Aorta (tissue), 5 donors: ENCODE measurements at regions not wholly inside any gene's neighbourhood (a gene's known extent, or its start where the extent isn't known, plus 50 kb on each side); places are given as distances from the start of the nearest gene placed in this dataset.
A peak's percentile ranks its signal among the peaks of the same experiment; 100 is the strongest.

Experiments used
- ATAC-seq: fragments of 200-7000 bp; cut with Tn5 transposase; one replicate; pipeline ENCODE4 v1.9.1; 2022; ENCODE audit warnings: moderate library complexity; ENCODE audit not compliant: low FRiP score
- DNase-seq, 2 donors: peaks; one replicate each; pipeline ENCODE4 v3.0.0-alpha.2; 2020
- H3K27ac ChIP-seq, 2 donors: one replicate each; pipeline ENCODE4 v1.5.1; 2013; ENCODE audit warnings: low read length in 2 of 2, mild to moderate bottlenecking in 2 of 2, moderate library complexity in 2 of 2, control low read depth in 1 of 2, inconsistent platforms in 1 of 2, low read depth in 1 of 2
- H3K27me3 ChIP-seq, 2 donors: one replicate each; pipeline ENCODE4 v1.6.1; 2013; ENCODE audit warnings: control low read depth in 1 of 2, low read length in 1 of 2, mild to moderate bottlenecking in 1 of 2, moderate library complexity in 1 of 2; ENCODE audit not compliant: insufficient read depth in 2 of 2, control insufficient read depth in 1 of 2
- H3K36me3 ChIP-seq, 2 donors: one replicate each; pipeline ENCODE4 v1.6.1; 2013; ENCODE audit warnings: control low read depth in 1 of 2, low read length in 1 of 2, mild to moderate bottlenecking in 1 of 2; ENCODE audit not compliant: insufficient read depth in 2 of 2, control insufficient read depth in 1 of 2
- H3K4me1 ChIP-seq, 2 donors: one replicate each; pipeline ENCODE4 v1.6.1; 2013; ENCODE audit warnings: low read length in 2 of 2, control low read depth in 1 of 2, mild to moderate bottlenecking in 1 of 2, moderate library complexity in 1 of 2; ENCODE audit not compliant: insufficient read depth in 2 of 2, control insufficient read depth in 1 of 2
- H3K4me3 ChIP-seq, 2 donors: one replicate each; pipeline ENCODE4 v1.5.1; 2013; ENCODE audit warnings: low read length in 2 of 2, control low read depth in 1 of 2, mild to moderate bottlenecking in 1 of 2
- H3K9me3 ChIP-seq: one replicate; pipeline ENCODE4 v1.6.1; 2013; ENCODE audit warnings: mild to moderate bottlenecking, low read length; ENCODE audit not compliant: control insufficient read depth
- WGBS, 2 donors: extraction: QIAGEN DNeasy Blood & Tissue Kit; methylation state at CpG; one replicate each; pipeline ENCODE4 v1.1.7; 2013; 5-methylcytosine and 5-hydroxymethylcytosine counted together
- intact Hi-C, 2 donors: fragments of 100-400 bp; cut with DNase I; formaldehyde crosslinking; loops; one replicate each; pipeline versions ENCODE4 v1.14.2 to v1.15.0; 2022
- donor health status: healthy with polysubstance abuse.
- donor health status: Bipolar disorder and iron deficiency.
- donor health status: DM: no; HTN: no; CAD: no.
- donor health status: DM: no; HTN: no; CAD: no.
- donor health status: DM: yes; HTN: yes; CAD: no.

- H3K27me3 ChIP-seq = no peaks in the 10 kb centered on the region
- no peaks in the 10 kb centered on the region for H3K9me3 ChIP-seq
- 52 to 59% methylated on average over 8 of the region's 8 CpGs for WGBS, 2 donors
- H3K27ac ChIP-seq = no peak overlapping the region
- H3K36me3 ChIP-seq = no peaks in the 10 kb centered on the region
- H3K4me3 ChIP-seq = no peak overlapping the region
- ATAC-seq = no peak
- intact Hi-C loops = no loop called here
- H3K4me1 ChIP-seq = no peaks in the 10 kb centered on the region
- DNase-seq = no peak
Observed at GRCh38 chr1:239717097-239717917, 330.9 kb downstream of the CHRM3 start.

- DNase-seq (no peak), ATAC-seq (no peak)
- Histone ChIP-seq H3K27me3 (no peaks in the 10 kb centered on the region), H3K36me3 (no peaks in the 10 kb centered on the region), H3K27ac (no peak overlapping the region), H3K4me1 (no peaks in the 10 kb centered on the region), H3K4me3 (no peak overlapping the region), H3K9me3 (no peaks in the 10 kb centered on the region)
- intact Hi-C loops = no loop called here
- 65 to 71% methylated on average over 1 of the region's 1 CpG for WGBS, 2 donors
Observed at GRCh38 chr1:239717918-239718184, 331.5 kb downstream of the CHRM3 start.

- H3K27ac ChIP-seq = no peak overlapping the region
- WGBS, 2 donors = 91 to 96% methylated on average over 1 of the region's 1 CpG
- H3K9me3 ChIP-seq = no peaks in the 10 kb centered on the region
- ATAC-seq = peak; percentile 11
- no peaks in the 10 kb centered on the region for H3K4me1 ChIP-seq
- no peaks in the 10 kb centered on the region for H3K27me3 ChIP-seq
- no peak overlapping the region for H3K4me3 ChIP-seq
- H3K36me3 ChIP-seq = no peaks in the 10 kb centered on the region
- intact Hi-C loops = no loop called here
- no peak for DNase-seq
Observed at GRCh38 chr1:239718571-239718970, 332.2 kb downstream of the CHRM3 start.

- 69 to 71% methylated on average over 6 of the region's 6 CpGs for WGBS, 2 donors
- no peaks in the 10 kb centered on the region for H3K4me1 ChIP-seq
Observed at GRCh38 chr1:239718997-239719628, 332.7 kb downstream of the CHRM3 start.

GRCh38 chr1:239719642-239720258 is 333.4 kb downstream of the CHRM3 start:
- DNase-seq (no peak), ATAC-seq (no peak)
- no peaks in the 10 kb centered on the region for H3K27me3 ChIP-seq
- no peaks in the 10 kb centered on the region for H3K9me3 ChIP-seq
- no peaks in the 10 kb centered on the region for H3K4me1 ChIP-seq
- no peak overlapping the region for H3K27ac ChIP-seq
- H3K4me3 ChIP-seq = no peak overlapping the region
- H3K36me3 ChIP-seq = no peaks in the 10 kb centered on the region
- intact Hi-C loops = no loop called here
- 71 to 75% methylated on average over 11 of the region's 11 CpGs for WGBS, 2 donors

More at GRCh38 chr1:239718997-239719628, 332.7 kb downstream of the CHRM3 start:
- H3K36me3 ChIP-seq = no peaks in the 10 kb centered on the region
- intact Hi-C loops = no loop called here
- H3K4me3 ChIP-seq = no peak overlapping the region
- no peaks in the 10 kb centered on the region for H3K9me3 ChIP-seq
- no peaks in the 10 kb centered on the region for H3K27me3 ChIP-seq
- H3K27ac ChIP-seq = no peak overlapping the region
- no peak for DNase-seq
- ATAC-seq = no peak

- ATAC-seq (no peak), DNase-seq (no peak)
- Histone ChIP-seq H3K27ac (no peak overlapping the region), H3K9me3 (no peaks in the 10 kb centered on the region), H3K27me3 (no peaks in the 10 kb centered on the region), H3K4me1 (no peaks in the 10 kb centered on the region), H3K4me3 (no peak overlapping the region), H3K36me3 (no peaks in the 10 kb centered on the region)
- WGBS, 2 donors = 93 to 98% methylated on average over 1 of the region's 1 CpG
- intact Hi-C loops = no loop called here
Observed at GRCh38 chr1:239722035-239722434, 335.7 kb downstream of the CHRM3 start.

GRCh38 chr1:239723776-239724367 is 337.5 kb downstream of the CHRM3 start:
- no peak overlapping the region for H3K4me3 ChIP-seq
- no peaks in the 10 kb centered on the region for H3K36me3 ChIP-seq
- no peaks in the 10 kb centered on the region for H3K27me3 ChIP-seq
- WGBS, 2 donors = 6 to 9% methylated on average over 2 of the region's 2 CpGs
- no peak for DNase-seq
- no peaks in the 10 kb centered on the region for H3K9me3 ChIP-seq
- ATAC-seq = no peak
- H3K27ac ChIP-seq = no peak overlapping the region
- intact Hi-C loops = no loop called here
- no peaks in the 10 kb centered on the region for H3K4me1 ChIP-seq

GRCh38 chr1:239725371-239725770 is 339.0 kb downstream of the CHRM3 start:
- ATAC-seq (no peak), DNase-seq (no peak)
- 8 to 15% methylated on average over 6 of the region's 6 CpGs for WGBS, 2 donors
- Histone ChIP-seq H3K27ac (no peak overlapping the region), H3K4me3 (no peak overlapping the region), H3K36me3 (no peaks in the 10 kb centered on the region), H3K27me3 (no peaks in the 10 kb centered on the region), H3K4me1 (no peaks in the 10 kb centered on the region), H3K9me3 (no peaks in the 10 kb centered on the region)
- intact Hi-C loops = no loop called here
